ENCODE measurements at regions not wholly inside any gene's neighbourhood (a gene's known extent, or its start where the extent isn't known, plus 50 kb on each side); places are given as distances from the start of the nearest gene placed in this dataset.

GRCh38 chr6:85321906-85322305 is 128.0 kb upstream of the NT5E start:
- intact Hi-C loops (cut with DNase I) = no loop called here
- Histone ChIP-seq H3K27me3 (no peaks in the 10 kb centered on the region), H3K36me3 (no peaks in the 10 kb centered on the region), H3K9me3 (no peaks in the 10 kb centered on the region), H3K4me3 (no peak overlapping the region), H3K4me1 (no peaks in the 10 kb centered on the region), H3K27ac (no peak overlapping the region)
- DNase-seq (no peak), FAIRE-seq (no peak), ATAC-seq (no peak)
- WGBS, 2 donors = 63 to 77% methylated on average over 2 of the region's 2 CpGs
- TF ChIP-seq, protein P1, sequence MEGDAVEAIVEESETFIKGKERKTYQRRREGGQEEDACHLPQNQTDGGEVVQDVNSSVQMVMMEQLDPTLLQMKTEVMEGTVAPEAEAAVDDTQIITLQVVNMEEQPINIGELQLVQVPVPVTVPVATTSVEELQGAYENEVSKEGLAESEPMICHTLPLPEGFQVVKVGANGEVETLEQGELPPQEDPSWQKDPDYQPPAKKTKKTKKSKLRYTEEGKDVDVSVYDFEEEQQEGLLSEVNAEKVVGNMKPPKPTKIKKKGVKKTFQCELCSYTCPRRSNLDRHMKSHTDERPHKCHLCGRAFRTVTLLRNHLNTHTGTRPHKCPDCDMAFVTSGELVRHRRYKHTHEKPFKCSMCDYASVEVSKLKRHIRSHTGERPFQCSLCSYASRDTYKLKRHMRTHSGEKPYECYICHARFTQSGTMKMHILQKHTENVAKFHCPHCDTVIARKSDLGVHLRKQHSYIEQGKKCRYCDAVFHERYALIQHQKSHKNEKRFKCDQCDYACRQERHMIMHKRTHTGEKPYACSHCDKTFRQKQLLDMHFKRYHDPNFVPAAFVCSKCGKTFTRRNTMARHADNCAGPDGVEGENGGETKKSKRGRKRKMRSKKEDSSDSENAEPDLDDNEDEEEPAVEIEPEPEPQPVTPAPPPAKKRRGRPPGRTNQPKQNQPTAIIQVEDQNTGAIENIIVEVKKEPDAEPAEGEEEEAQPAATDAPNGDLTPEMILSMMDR (IDR thresholded peaks at IDR 0.05) = no peak

GRCh38 chr6:85314586-85314985 is 135.3 kb upstream of the NT5E start:
- DNase-seq (no peak), FAIRE-seq (no peak), ATAC-seq (no peak)
- intact Hi-C loops (cut with DNase I) = no loop called here
- Histone ChIP-seq H3K36me3 (no peaks in the 10 kb centered on the region), H3K27me3 (no peaks in the 10 kb centered on the region), H3K27ac (no peak overlapping the region), H3K4me1 (no peaks in the 10 kb centered on the region), H3K9me3 (no peaks in the 10 kb centered on the region), H3K4me3 (no peak overlapping the region)
- TF ChIP-seq, protein P1 (IDR thresholded peaks at IDR 0.05) = no peak
- 49 to 73% methylated on average over 7 of the region's 7 CpGs for WGBS, 2 donors

GRCh38 chr6:85300581-85300980 is 149.3 kb upstream of the NT5E start:
- Histone ChIP-seq H3K27ac (no peak overlapping the region), H3K27me3 (no peaks in the 10 kb centered on the region), H3K4me3 (no peak overlapping the region), H3K9me3 (no peaks in the 10 kb centered on the region), H3K36me3 (no peaks in the 10 kb centered on the region), H3K4me1 (no peaks in the 10 kb centered on the region)
- TF ChIP-seq, protein P1 (IDR thresholded peaks at IDR 0.05) = no peak
- 62 to 71% methylated on average over 3 of the region's 3 CpGs for WGBS, 2 donors
- no peak for DNase-seq
- ATAC-seq = no peak
- no peak for FAIRE-seq
- intact Hi-C loops (cut with DNase I) = no loop called here

DNA sequence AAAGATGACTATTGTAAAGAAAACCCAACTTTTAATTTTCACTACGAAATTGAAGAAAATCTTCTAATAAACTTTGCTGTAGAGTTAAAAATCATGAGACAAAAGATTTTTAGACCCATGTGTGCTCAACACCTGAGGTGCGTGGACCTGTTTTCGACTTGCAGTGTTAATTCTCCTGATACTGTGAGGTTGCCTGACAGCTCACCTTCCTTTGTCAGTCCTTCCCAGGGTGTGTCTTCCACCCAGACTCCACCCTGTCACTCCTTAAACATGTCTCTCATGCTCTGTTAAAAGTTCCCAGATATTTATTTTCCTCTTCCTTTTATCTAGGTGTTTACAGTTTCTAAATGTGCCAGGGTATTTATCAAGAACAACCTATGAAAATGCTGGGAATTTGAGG is 151.3 kb upstream of the NT5E start:
- Histone ChIP-seq H3K27me3 (no peaks in the 10 kb centered on the region), H3K4me3 (no peak overlapping the region), H3K27ac (no peak overlapping the region), H3K4me1 (no peaks in the 10 kb centered on the region), H3K36me3 (no peaks in the 10 kb centered on the region), H3K9me3 (no peaks in the 10 kb centered on the region)
- DNase-seq (no peak), ATAC-seq (no peak), FAIRE-seq (no peak)
- TF ChIP-seq, protein P1 (IDR thresholded peaks at IDR 0.05) = no peak
- intact Hi-C loops (cut with DNase I) = no loop called here
- 32 to 39% methylated on average over 3 of the region's 3 CpGs for WGBS, 2 donors

GRCh38 chr6:85291326-85291725 is 158.6 kb upstream of the NT5E start:
- 53 to 63% methylated on average over 3 of the region's 3 CpGs for WGBS, 2 donors
- H3K27me3 ChIP-seq = no peaks in the 10 kb centered on the region
- ATAC-seq (no peak), DNase-seq (no peak), FAIRE-seq (no peak)
- H3K4me1 ChIP-seq = no peaks in the 10 kb centered on the region
- H3K9me3 ChIP-seq = no peaks in the 10 kb centered on the region
- no peak overlapping the region for H3K4me3 ChIP-seq
- H3K27ac ChIP-seq = no peak overlapping the region
- TF ChIP-seq, protein P1 (IDR thresholded peaks at IDR 0.05) = no peak
- intact Hi-C loops (cut with DNase I) = no loop called here
- no peaks in the 10 kb centered on the region for H3K36me3 ChIP-seq
